Sigmoid colon (tissue), 6 donors: ENCODE measurements at regions not wholly inside any gene's neighbourhood (a gene's known extent, or its start where the extent isn't known, plus 50 kb on each side); places are given as distances from the start of the nearest gene placed in this dataset.

Source experiments
- DNase-seq: peaks from one replicate; pipeline ENCODE4 v3.0.0-alpha.2; 2019
- H3K27ac ChIP-seq, 4 donors: fragments of 200-600 bp; sonication (generic); one replicate each; pipeline ENCODE4 v1.5.1; 2016 to 2019; ENCODE audit warnings: mild to moderate bottlenecking in 1 of 4
- H3K27me3 ChIP-seq, 3 donors: fragments of 200-600 bp; sonication (generic); one replicate each; pipeline ENCODE4 v1.5.1; 2019; ENCODE audit warnings: mild to moderate bottlenecking in 1 of 3
- H3K36me3 ChIP-seq, 4 donors: fragments of 200-600 bp; sonication (generic); one replicate each; pipeline ENCODE4 v1.5.1; 2016 to 2019
- H3K4me1 ChIP-seq, 4 donors: fragments of 200-600 bp; sonication (generic); one replicate each; pipeline ENCODE4 v1.5.1; 2017 to 2019
- H3K4me3 ChIP-seq, 4 donors: fragments of 200-600 bp; sonication (generic); one replicate each; pipeline ENCODE4 v1.5.1; 2017 to 2019; ENCODE audit warnings: mild to moderate bottlenecking in 2 of 4, moderate library complexity in 1 of 4
- H3K9me3 ChIP-seq, 4 donors: fragments of 200-600 bp in 3 of 4; sonication (generic) in 3 of 4; one replicate each; pipeline versions ENCODE4 v1.5.1 to v1.6.1; 2013 to 2019
- EP300 ChIP-seq, 4 donors: sonication (generic); formaldehyde crosslinking; IDR thresholded peaks; one replicate each; pipeline ENCODE4 v1.6.1; 2017; ENCODE audit warnings: antibody characterized with exemption in 4 of 4
- POLR2A ChIP-seq, 2 donors: fragments of 450-650 bp; IDR thresholded peaks; one replicate each; pipeline ENCODE4 v1.6.1; 2016; ENCODE audit warnings: antibody characterized with exemption in 2 of 2, mild to moderate bottlenecking in 2 of 2, moderate library complexity in 2 of 2
- POLR2AphosphoS5 ChIP-seq, 4 donors: sonication (generic); formaldehyde crosslinking; IDR thresholded peaks; one replicate each; pipeline ENCODE4 v1.6.1; 2017; ENCODE audit warnings: antibody characterized with exemption in 4 of 4
- WGBS, 2 donors: extraction: QIAGEN DNeasy Blood & Tissue Kit; methylation state at CpG; one replicate each; pipeline ENCODE4 v1.1.7; 2013; 5-methylcytosine and 5-hydroxymethylcytosine counted together
- intact Hi-C: fragments of 100-400 bp; cut with DNase I; formaldehyde crosslinking; loops from one replicate; pipeline ENCODE4 v1.15.1; 2023
- TF ChIP-seq, protein P1 (sequence below), 4 experiments: fragments of 450-650 bp in 3 of 4; fragments of 200-600 bp in 1 of 4; IDR thresholded peaks; one replicate each; pipeline ENCODE4 v1.5.1; 2016 to 2019; ENCODE audit warnings: antibody characterized with exemption in 4 of 4, mild to moderate bottlenecking in 3 of 4, moderate library complexity in 2 of 4
- donor health status: healthy with polysubstance abuse.
- donor health status: healthy.

- DNase-seq: no peak
- no peaks in the 10 kb centered on the region for H3K27me3 ChIP-seq
- H3K27ac ChIP-seq: no peak overlapping the region
- H3K4me3 ChIP-seq: no peak overlapping the region
- intact Hi-C loops: no loop called here
- H3K9me3 ChIP-seq: no peaks in the 10 kb centered on the region
- peaks cover 0 to 16% (median 8%) of the 10 kb centered on the region in 4 donors for H3K4me1 ChIP-seq
- TF ChIP-seq, protein P1, sequence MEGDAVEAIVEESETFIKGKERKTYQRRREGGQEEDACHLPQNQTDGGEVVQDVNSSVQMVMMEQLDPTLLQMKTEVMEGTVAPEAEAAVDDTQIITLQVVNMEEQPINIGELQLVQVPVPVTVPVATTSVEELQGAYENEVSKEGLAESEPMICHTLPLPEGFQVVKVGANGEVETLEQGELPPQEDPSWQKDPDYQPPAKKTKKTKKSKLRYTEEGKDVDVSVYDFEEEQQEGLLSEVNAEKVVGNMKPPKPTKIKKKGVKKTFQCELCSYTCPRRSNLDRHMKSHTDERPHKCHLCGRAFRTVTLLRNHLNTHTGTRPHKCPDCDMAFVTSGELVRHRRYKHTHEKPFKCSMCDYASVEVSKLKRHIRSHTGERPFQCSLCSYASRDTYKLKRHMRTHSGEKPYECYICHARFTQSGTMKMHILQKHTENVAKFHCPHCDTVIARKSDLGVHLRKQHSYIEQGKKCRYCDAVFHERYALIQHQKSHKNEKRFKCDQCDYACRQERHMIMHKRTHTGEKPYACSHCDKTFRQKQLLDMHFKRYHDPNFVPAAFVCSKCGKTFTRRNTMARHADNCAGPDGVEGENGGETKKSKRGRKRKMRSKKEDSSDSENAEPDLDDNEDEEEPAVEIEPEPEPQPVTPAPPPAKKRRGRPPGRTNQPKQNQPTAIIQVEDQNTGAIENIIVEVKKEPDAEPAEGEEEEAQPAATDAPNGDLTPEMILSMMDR (IDR thresholded peaks at IDR 0.05): no peak
- no peak for TF ChIP-seq EP300 (IDR thresholded peaks at IDR 0.05)
- TF ChIP-seq POLR2A (IDR thresholded peaks at IDR 0.05): no peak
- TF ChIP-seq POLR2AphosphoS5 (IDR thresholded peaks at IDR 0.05): no peak
- no peaks in the 10 kb centered on the region for H3K36me3 ChIP-seq
- WGBS, 2 donors: 92 to 95% methylated on average over 2 of the region's 2 CpGs
These were observed 84.1 kb upstream of the ARHGEF3 start for GRCh38 chr3:56885879-56886278.

GRCh38 chr3:56885453-56885852 lies 83.7 kb upstream of the ARHGEF3 start:
- DNase-seq: no peak
- H3K9me3 ChIP-seq: no peaks in the 10 kb centered on the region
- no peaks in the 10 kb centered on the region for H3K36me3 ChIP-seq
- TF ChIP-seq, protein P1 (IDR thresholded peaks at IDR 0.05): no peak
- no peak for TF ChIP-seq POLR2AphosphoS5 (IDR thresholded peaks at IDR 0.05)
- TF ChIP-seq EP300 (IDR thresholded peaks at IDR 0.05): no peak
- no peak for TF ChIP-seq POLR2A (IDR thresholded peaks at IDR 0.05)
- no peak overlapping the region for H3K27ac ChIP-seq
- H3K4me3 ChIP-seq: no peak overlapping the region
- H3K27me3 ChIP-seq: no peaks in the 10 kb centered on the region
- H3K4me1 ChIP-seq: peaks cover 0 to 13% (median 8%) of the 10 kb centered on the region in 4 donors
- intact Hi-C loops: no loop called here

DNA sequence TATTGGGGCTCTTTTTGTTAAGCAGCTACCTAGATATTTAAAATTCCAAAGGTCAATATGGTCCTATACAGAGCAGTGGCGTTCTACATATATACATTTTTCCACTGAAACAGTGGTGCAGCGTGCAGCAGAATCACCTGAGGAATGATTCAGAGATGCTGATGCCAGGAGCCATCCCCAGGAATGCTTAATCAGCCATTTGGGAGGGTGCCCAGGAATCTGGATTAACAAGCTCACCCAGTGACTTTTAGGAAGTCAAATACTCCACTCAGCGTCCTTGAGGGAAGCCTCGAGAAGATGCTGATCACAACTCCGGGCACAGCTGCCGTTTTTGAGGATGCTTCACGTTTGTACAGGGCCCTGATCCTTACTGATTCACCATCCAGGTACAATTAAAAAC lies 82.6 kb upstream of the ARHGEF3 start:
- Histone ChIP-seq H3K9me3 (no peaks in the 10 kb centered on the region), H3K4me1 (peaks cover 0 to 9% (median 8%) of the 10 kb centered on the region in 4 donors), H3K36me3 (no peaks in the 10 kb centered on the region), H3K27me3 (no peaks in the 10 kb centered on the region), H3K4me3 (no peak overlapping the region), H3K27ac (no peak overlapping the region)
- 77 to 78% methylated on average over 7 of the region's 7 CpGs for WGBS, 2 donors
- TF ChIP-seq, protein P1 (IDR thresholded peaks at IDR 0.05): no peak
- TF ChIP-seq POLR2AphosphoS5 (IDR thresholded peaks at IDR 0.05) (no peak), POLR2A (IDR thresholded peaks at IDR 0.05) (no peak), EP300 (IDR thresholded peaks at IDR 0.05) (no peak)
- intact Hi-C loops: no loop called here
- DNase-seq: no peak

- DNase-seq: no peak
- peaks cover 0 to 9% (median 8%) of the 10 kb centered on the region in 4 donors for H3K4me1 ChIP-seq
These were observed 82.1 kb upstream of the ARHGEF3 start for GRCh38 chr3:56883828-56884227.

GRCh38 chr3:56882896-56883295 lies 81.1 kb upstream of the ARHGEF3 start:
- Histone ChIP-seq H3K27ac (no peak overlapping the region), H3K4me3 (no peak overlapping the region), H3K27me3 (no peaks in the 10 kb centered on the region), H3K9me3 (no peaks in the 10 kb centered on the region), H3K36me3 (no peaks in the 10 kb centered on the region), H3K4me1 (peaks cover 0 to 17% (median 14%) of the 10 kb centered on the region in 4 donors)
- TF ChIP-seq POLR2A (IDR thresholded peaks at IDR 0.05): no peak
- no peak for TF ChIP-seq EP300 (IDR thresholded peaks at IDR 0.05)
- no peak for TF ChIP-seq POLR2AphosphoS5 (IDR thresholded peaks at IDR 0.05)
- TF ChIP-seq, protein P1 (IDR thresholded peaks at IDR 0.05): no peak
- intact Hi-C loops: no loop called here
- no peak for DNase-seq

More at GRCh38 chr3:56883828-56884227, 82.1 kb upstream of the ARHGEF3 start:
- no peak overlapping the region for H3K4me3 ChIP-seq
- H3K9me3 ChIP-seq: no peaks in the 10 kb centered on the region
- no peak overlapping the region for H3K27ac ChIP-seq
- H3K27me3 ChIP-seq: no peaks in the 10 kb centered on the region
- TF ChIP-seq POLR2A (IDR thresholded peaks at IDR 0.05): no peak
- no peak for TF ChIP-seq EP300 (IDR thresholded peaks at IDR 0.05)
- TF ChIP-seq, protein P1 (IDR thresholded peaks at IDR 0.05): no peak
- TF ChIP-seq POLR2AphosphoS5 (IDR thresholded peaks at IDR 0.05): no peak
- intact Hi-C loops: no loop called here
- no peaks in the 10 kb centered on the region for H3K36me3 ChIP-seq
